ENCODE measurements at regions not wholly inside any gene's neighbourhood (a gene's known extent, or its start where the extent isn't known, plus 50 kb on each side); places are given as distances from the start of the nearest gene placed in this dataset.

- TF ChIP-seq CTCF (IDR thresholded peaks at IDR 0.05; ENCODE audit: low read depth, low read length, missing input control) = no peak
- no peak for TF ChIP-seq TAF1 (conservative IDR thresholded peaks at IDR 0.05)
- no peak for TF ChIP-seq RXRA (IDR thresholded peaks at IDR 0.05)
- no peak for TF ChIP-seq GABPA (IDR thresholded peaks at IDR 0.05 in 1 of 2, conservative IDR thresholded peaks at IDR 0.05 in 1 of 2)
- TF ChIP-seq RAD21 (IDR thresholded peaks at IDR 0.05) = no peak
- no peak for TF ChIP-seq EGR1 (IDR thresholded peaks at IDR 0.05; ENCODE audit: low read depth in 2 of 2)
- TF ChIP-seq MAX (IDR thresholded peaks at IDR 0.05) = no peak
- TF ChIP-seq REST (IDR thresholded peaks at IDR 0.05) = no peak
Observed at GRCh38 chr18:57921708-57922107, 118.6 kb upstream of the ATP8B1 start.

All from liver (tissue), 3 donors.